Tibial nerve (tissue), 4 donors: ENCODE measurements at regions not wholly inside any gene's neighbourhood (a gene's known extent, or its start where the extent isn't known, plus 50 kb on each side); places are given as distances from the start of the nearest gene placed in this dataset.

Experiments used
- DNase-seq, 2 donors: peaks; one replicate each; pipeline ENCODE4 v3.0.0-alpha.2; 2019; ENCODE audit warnings: low spot score in 2 of 2
- H3K27ac ChIP-seq, 4 donors: fragments of 200-600 bp; sonication (generic) in 3 of 4; one replicate each; pipeline ENCODE4 v1.5.1; 2017 to 2019; ENCODE audit warnings: mild to moderate bottlenecking in 1 of 4
- H3K27me3 ChIP-seq, 2 donors: fragments of 200-600 bp; sonication (generic) in 1 of 2; one replicate each; pipeline versions ENCODE4 v1.5.1 to v1.6.0; 2017 to 2019
- H3K36me3 ChIP-seq, 3 donors: fragments of 200-600 bp; sonication (generic); one replicate each; pipeline ENCODE4 v1.5.1; 2018 to 2019
- H3K4me1 ChIP-seq, 4 donors: fragments of 200-600 bp; sonication (generic) in 3 of 4; one replicate each; pipeline ENCODE4 v1.5.1; 2017 to 2019
- H3K4me3 ChIP-seq, 4 donors: fragments of 200-600 bp; sonication (generic) in 3 of 4; one replicate each; pipeline ENCODE4 v1.5.1; 2017 to 2019; ENCODE audit warnings: mild to moderate bottlenecking in 1 of 4, moderate library complexity in 1 of 4
- H3K9me3 ChIP-seq, 4 donors: fragments of 200-600 bp; sonication (generic) in 3 of 4; one replicate each; pipeline ENCODE4 v1.5.1; 2017 to 2019
- EP300 ChIP-seq, 2 donors: sonication (generic); formaldehyde crosslinking; IDR thresholded peaks; one replicate each; pipeline ENCODE4 v1.6.1; 2017; ENCODE audit warnings: antibody characterized with exemption in 2 of 2, mild to moderate bottlenecking in 1 of 2
- POLR2A ChIP-seq, 2 donors: fragments of 450-650 bp; IDR thresholded peaks; one replicate each; pipeline ENCODE4 v1.6.1; 2017; ENCODE audit warnings: antibody characterized with exemption in 2 of 2, mild to moderate bottlenecking in 2 of 2, moderate library complexity in 2 of 2
- WGBS, 2 donors: methylation state at CpG; one replicate each; pipeline ENCODE4 v1.1.5; 2018; 5-methylcytosine and 5-hydroxymethylcytosine counted together
- TF ChIP-seq, protein P1 (sequence below), 5 experiments: fragments of 200-600 bp in 3 of 5; fragments of 450-650 bp in 2 of 5; sonication (generic) in 3 of 5; IDR thresholded peaks; one replicate each; pipeline ENCODE4 v1.5.1; 2016 to 2019; ENCODE audit warnings: antibody characterized with exemption in 5 of 5, mild to moderate bottlenecking in 3 of 5, moderate library complexity in 2 of 5

- Histone ChIP-seq H3K27ac (no peak overlapping the region), H3K4me1 (no peaks in the 10 kb centered on the region), H3K36me3 (no peaks in the 10 kb centered on the region), H3K4me3 (no peak overlapping the region), H3K9me3 (peaks cover 0 to 7% (median 0%) of the 10 kb centered on the region in 4 donors), H3K27me3 (no peaks in the 10 kb centered on the region)
- no peak for DNase-seq
- 81 to 84% methylated on average over 4 of the region's 4 CpGs for WGBS, 2 donors
- TF ChIP-seq POLR2A (IDR thresholded peaks at IDR 0.05): no peak
- TF ChIP-seq, protein P1, sequence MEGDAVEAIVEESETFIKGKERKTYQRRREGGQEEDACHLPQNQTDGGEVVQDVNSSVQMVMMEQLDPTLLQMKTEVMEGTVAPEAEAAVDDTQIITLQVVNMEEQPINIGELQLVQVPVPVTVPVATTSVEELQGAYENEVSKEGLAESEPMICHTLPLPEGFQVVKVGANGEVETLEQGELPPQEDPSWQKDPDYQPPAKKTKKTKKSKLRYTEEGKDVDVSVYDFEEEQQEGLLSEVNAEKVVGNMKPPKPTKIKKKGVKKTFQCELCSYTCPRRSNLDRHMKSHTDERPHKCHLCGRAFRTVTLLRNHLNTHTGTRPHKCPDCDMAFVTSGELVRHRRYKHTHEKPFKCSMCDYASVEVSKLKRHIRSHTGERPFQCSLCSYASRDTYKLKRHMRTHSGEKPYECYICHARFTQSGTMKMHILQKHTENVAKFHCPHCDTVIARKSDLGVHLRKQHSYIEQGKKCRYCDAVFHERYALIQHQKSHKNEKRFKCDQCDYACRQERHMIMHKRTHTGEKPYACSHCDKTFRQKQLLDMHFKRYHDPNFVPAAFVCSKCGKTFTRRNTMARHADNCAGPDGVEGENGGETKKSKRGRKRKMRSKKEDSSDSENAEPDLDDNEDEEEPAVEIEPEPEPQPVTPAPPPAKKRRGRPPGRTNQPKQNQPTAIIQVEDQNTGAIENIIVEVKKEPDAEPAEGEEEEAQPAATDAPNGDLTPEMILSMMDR (IDR thresholded peaks at IDR 0.05): no peak
- no peak for TF ChIP-seq EP300 (IDR thresholded peaks at IDR 0.05)
Observed at GRCh38 chr17:56011406-56012131, 141.7 kb upstream of the ANKFN1 start.

DNA sequence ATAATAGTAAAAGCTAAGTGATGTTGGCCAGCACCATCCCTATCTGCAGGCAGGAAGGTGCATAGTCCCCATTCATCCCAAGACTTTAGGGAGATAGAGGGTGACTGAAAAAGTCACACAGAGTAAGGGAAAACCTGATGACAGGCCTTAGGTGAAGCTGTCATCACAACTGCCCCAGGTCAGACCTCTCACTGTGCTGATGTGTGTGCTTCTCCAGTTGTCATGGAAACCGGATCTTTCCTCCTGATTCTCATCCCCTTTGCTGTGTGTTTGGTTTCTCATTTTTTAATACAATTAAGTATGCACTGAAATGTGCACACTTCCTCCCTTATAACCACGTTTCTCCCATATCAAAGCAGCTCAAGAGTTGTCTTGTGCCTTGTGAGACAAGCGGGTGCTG is 135.1 kb upstream of the ANKFN1 start:
- H3K4me1 ChIP-seq: no peaks in the 10 kb centered on the region
- H3K9me3 ChIP-seq: no peaks in the 10 kb centered on the region
- no peak overlapping the region for H3K27ac ChIP-seq
- no peak for DNase-seq
- 65 to 80% methylated on average over 3 of the region's 3 CpGs for WGBS, 2 donors
- no peaks in the 10 kb centered on the region for H3K27me3 ChIP-seq
- no peak overlapping the region for H3K4me3 ChIP-seq
- TF ChIP-seq POLR2A (IDR thresholded peaks at IDR 0.05) (no peak), EP300 (IDR thresholded peaks at IDR 0.05) (no peak)
- TF ChIP-seq, protein P1 (IDR thresholded peaks at IDR 0.05): no peak
- H3K36me3 ChIP-seq: no peaks in the 10 kb centered on the region

- WGBS, 2 donors: 83 to 90% methylated on average over 2 of the region's 2 CpGs
- H3K27ac ChIP-seq: no peak overlapping the region
- H3K36me3 ChIP-seq: no peaks in the 10 kb centered on the region
- DNase-seq: no peak
- TF ChIP-seq, protein P1 (IDR thresholded peaks at IDR 0.05): no peak
- TF ChIP-seq EP300 (IDR thresholded peaks at IDR 0.05) (no peak), POLR2A (IDR thresholded peaks at IDR 0.05) (no peak)
- H3K4me3 ChIP-seq: no peak overlapping the region
- H3K9me3 ChIP-seq: no peaks in the 10 kb centered on the region
- H3K4me1 ChIP-seq: no peaks in the 10 kb centered on the region
- no peaks in the 10 kb centered on the region for H3K27me3 ChIP-seq
Observed at GRCh38 chr17:56020369-56020768, 132.9 kb upstream of the ANKFN1 start.

- no peaks in the 10 kb centered on the region for H3K27me3 ChIP-seq
- WGBS, 2 donors: 88 to 90% methylated on average over 6 of the region's 6 CpGs
- no peak overlapping the region for H3K27ac ChIP-seq
- H3K4me1 ChIP-seq: no peaks in the 10 kb centered on the region
- no peak for DNase-seq
- TF ChIP-seq, protein P1 (IDR thresholded peaks at IDR 0.05): no peak
- TF ChIP-seq POLR2A (IDR thresholded peaks at IDR 0.05) (no peak), EP300 (IDR thresholded peaks at IDR 0.05) (no peak)
- no peaks in the 10 kb centered on the region for H3K9me3 ChIP-seq
- H3K4me3 ChIP-seq: no peak overlapping the region
- H3K36me3 ChIP-seq: no peaks in the 10 kb centered on the region
Observed at GRCh38 chr17:56021681-56022190, 131.5 kb upstream of the ANKFN1 start.

GRCh38 chr17:56023851-56024250 is 129.4 kb upstream of the ANKFN1 start:
- no peaks in the 10 kb centered on the region for H3K36me3 ChIP-seq
- TF ChIP-seq POLR2A (IDR thresholded peaks at IDR 0.05) (no peak), EP300 (IDR thresholded peaks at IDR 0.05) (no peak)
- TF ChIP-seq, protein P1 (IDR thresholded peaks at IDR 0.05): no peak
- no peaks in the 10 kb centered on the region for H3K27me3 ChIP-seq
- H3K4me3 ChIP-seq: no peak overlapping the region
- WGBS, 2 donors: 57 to 84% methylated on average over 2 of the region's 2 CpGs
- no peak for DNase-seq
- no peaks in the 10 kb centered on the region for H3K9me3 ChIP-seq
- no peaks in the 10 kb centered on the region for H3K4me1 ChIP-seq
- no peak overlapping the region for H3K27ac ChIP-seq
